GM19455 (cell line): ENCODE measurements at regions not wholly inside any gene's neighbourhood (a gene's known extent, or its start where the extent isn't known, plus 50 kb on each side); places are given as distances from the start of the nearest gene placed in this dataset.
A peak's percentile ranks its signal among the peaks of the same experiment; 100 is the strongest.

Experiments used
- ATAC-seq: cut with Tn5 transposase; IDR thresholded peaks from one replicate; pipeline ENCODE4 v1.9.1; 2021; ENCODE audit not compliant: unreplicated experiment

GRCh38 chr4:156191044-156191781 lies 237.5 kb upstream of the CTSO start:
- ATAC-seq: no peak

GRCh38 chr4:156190615-156191014 lies 236.9 kb upstream of the CTSO start:
- ATAC-seq: no peak

- no peak for ATAC-seq
Measured at GRCh38 chr4:156188596-156188995, 234.9 kb upstream of the CTSO start.

GRCh38 chr4:156186111-156186510 lies 232.4 kb upstream of the CTSO start:
- ATAC-seq: no peak

- ATAC-seq: no peak
Measured at GRCh38 chr4:156185514-156186055, 231.9 kb upstream of the CTSO start.

GRCh38 chr4:156182269-156182668 lies 228.6 kb upstream of the CTSO start:
- no peak for ATAC-seq

- ATAC-seq: no peak
Measured at GRCh38 chr4:156177941-156178340, 224.3 kb upstream of the CTSO start.

GRCh38 chr4:156176896-156177295 lies 223.2 kb upstream of the CTSO start:
- ATAC-seq: no peak

GRCh38 chr4:156173937-156174336 lies 220.3 kb upstream of the CTSO start:
- ATAC-seq: no peak

- no peak for ATAC-seq
Measured at GRCh38 chr4:156173486-156173885, 219.8 kb upstream of the CTSO start.

- ATAC-seq: no peak
Measured at GRCh38 chr4:156169861-156170260, 216.2 kb upstream of the CTSO start.

GRCh38 chr4:156169011-156169410 lies 215.3 kb upstream of the CTSO start:
- no peak for ATAC-seq

- ATAC-seq: no peak
Measured at GRCh38 chr4:156168288-156168687, 214.6 kb upstream of the CTSO start.

GRCh38 chr4:156158747-156159146 lies 205.1 kb upstream of the CTSO start:
- peak; percentile 67 for ATAC-seq

GRCh38 chr4:156154978-156155377 lies 201.3 kb upstream of the CTSO start:
- no peak for ATAC-seq

- no peak for ATAC-seq
Measured at GRCh38 chr4:156146571-156146970, 192.9 kb upstream of the CTSO start.

- ATAC-seq: no peak
Measured at GRCh38 chr4:156144961-156145360, 191.3 kb upstream of the CTSO start.

- ATAC-seq: no peak
Measured at GRCh38 chr4:156138781-156139280, 185.2 kb upstream of the CTSO start.

- ATAC-seq: no peak
Measured at GRCh38 chr4:156137679-156138473, 184.2 kb upstream of the CTSO start.

GRCh38 chr4:156132196-156132595 lies 178.5 kb upstream of the CTSO start:
- no peak for ATAC-seq

GRCh38 chr4:156128616-156129015 lies 174.9 kb upstream of the CTSO start:
- no peak for ATAC-seq
